ENCODE measurements at regions not wholly inside any gene's neighbourhood (a gene's known extent, or its start where the extent isn't known, plus 50 kb on each side); places are given as distances from the start of the nearest gene placed in this dataset.

- TF ChIP-seq BRCA1 (IDR thresholded peaks at IDR 0.05; ENCODE audit: low read depth, low read length) (no peak), E2F6 (IDR thresholded peaks at IDR 0.05) (no peak), SIN3A (conservative IDR thresholded peaks at IDR 0.05 in 1 of 2, IDR thresholded peaks at IDR 0.05 in 1 of 2; ENCODE audit: low read depth in 1 of 2, low read length in 2 of 2) (no peak), TCF12 (IDR thresholded peaks at IDR 0.05; ENCODE audit: low read depth, low read length) (no peak), POLR2A (IDR thresholded peaks at IDR 0.05; ENCODE audit: control extremely low read depth in 1 of 2, low read depth in 2 of 2, low read length in 2 of 2) (no peak), CTCF (IDR thresholded peaks at IDR 0.05; ENCODE audit: control extremely low read depth in 1 of 3, insufficient read depth in 1 of 3, low read depth in 1 of 3, low read length in 3 of 3) (no peak), EZH2 (IDR thresholded peaks at IDR 0.05; ENCODE audit: low read depth, low read length, severe bottlenecking) (no peak), KDM1A (IDR thresholded peaks at IDR 0.05; ENCODE audit: borderline replicate concordance, low read length) (no peak), EP300 (IDR thresholded peaks at IDR 0.05; ENCODE audit: borderline replicate concordance in 1 of 2, low read depth in 2 of 2, low read length in 2 of 2) (no peak)
Observed at GRCh38 chr11:79575701-79576100, 134.9 kb upstream of the TENM4 start.

Measured in H1 (cell line).